HG02981 (cell line): ENCODE measurements at regions not wholly inside any gene's neighbourhood (a gene's known extent, or its start where the extent isn't known, plus 50 kb on each side); places are given as distances from the start of the nearest gene placed in this dataset.

ENCODE experiments used
- ATAC-seq: cut with Tn5 transposase; IDR thresholded peaks from one replicate; pipeline ENCODE4 v1.9.1; 2021; ENCODE audit warnings: mild to moderate bottlenecking, moderate library complexity; ENCODE audit not compliant: unreplicated experiment

DNA sequence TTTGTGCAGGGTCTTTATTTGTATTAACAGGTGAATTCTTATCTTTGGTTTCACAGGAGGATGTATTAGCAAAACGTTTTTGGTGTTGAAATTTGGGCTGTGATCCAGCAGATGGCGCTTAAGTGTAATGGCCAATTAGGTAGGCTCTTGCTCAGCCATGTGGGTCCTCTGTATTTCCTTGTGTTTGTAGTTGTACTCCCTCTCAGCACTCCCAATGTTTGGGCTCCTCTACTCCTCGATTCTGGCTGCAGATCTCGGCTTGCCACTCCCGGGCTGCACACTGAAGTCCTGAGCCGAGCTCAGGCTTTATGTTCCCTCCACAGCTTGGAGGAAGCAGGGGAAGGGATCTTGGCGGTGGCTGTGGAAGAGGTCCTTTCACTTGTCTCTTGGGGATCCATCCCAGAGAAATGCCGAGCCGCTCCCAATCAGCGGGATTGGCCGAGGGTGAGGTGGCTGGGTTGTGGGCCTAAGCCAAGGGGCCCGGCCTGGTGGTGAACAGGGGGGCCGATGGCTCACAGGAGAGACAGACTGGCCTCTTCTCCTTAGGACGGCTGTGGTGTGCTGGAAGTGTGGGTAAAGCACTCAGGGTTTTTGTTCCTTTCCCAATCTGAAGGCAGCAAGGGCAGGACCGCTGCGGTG, 133.7 kb downstream of the AEBP2 start:
- peak; percentile 64 for ATAC-seq

DNA sequence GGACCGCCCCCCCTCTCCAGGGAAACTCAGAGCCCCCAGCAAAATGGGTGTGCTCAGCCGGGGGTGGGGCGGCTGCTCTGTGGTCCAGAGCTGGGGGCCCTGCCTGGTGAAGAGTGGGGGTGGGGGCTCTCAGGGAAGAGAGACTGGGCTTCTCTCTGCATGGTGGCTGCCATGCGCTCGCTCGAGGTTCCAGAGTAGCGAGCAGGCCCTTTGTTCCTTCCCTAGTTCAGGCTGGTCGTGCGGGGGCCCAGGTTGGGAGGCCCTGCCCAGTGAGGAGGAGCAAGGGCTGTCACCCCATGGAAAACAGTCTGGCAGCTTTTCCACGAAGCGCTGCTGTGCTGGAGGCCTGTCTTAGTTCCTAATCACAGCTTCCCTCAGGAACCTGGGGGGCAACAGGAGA, 134.6 kb downstream of the AEBP2 start:
- ATAC-seq, result no peak

DNA sequence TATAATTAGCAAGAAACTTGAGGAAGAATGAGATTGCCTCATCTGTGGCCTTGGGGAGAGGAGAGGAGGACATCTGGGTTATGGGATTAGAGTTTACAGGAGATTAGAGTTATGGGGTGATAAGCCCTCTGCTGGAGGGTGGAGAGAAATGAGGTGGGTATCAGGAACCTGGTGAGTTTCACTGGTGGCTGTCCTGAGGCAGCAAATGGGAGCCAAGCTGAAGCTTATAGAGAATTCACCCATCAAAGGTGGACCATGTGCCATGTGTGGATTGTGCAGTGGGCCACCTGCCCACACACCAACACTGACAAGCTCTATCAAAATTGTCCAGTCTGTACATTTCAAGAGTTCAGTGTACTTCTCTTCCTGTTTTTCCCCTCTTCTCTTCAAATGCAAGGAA, 135.3 kb downstream of the AEBP2 start:
- ATAC-seq, result no peak

DNA sequence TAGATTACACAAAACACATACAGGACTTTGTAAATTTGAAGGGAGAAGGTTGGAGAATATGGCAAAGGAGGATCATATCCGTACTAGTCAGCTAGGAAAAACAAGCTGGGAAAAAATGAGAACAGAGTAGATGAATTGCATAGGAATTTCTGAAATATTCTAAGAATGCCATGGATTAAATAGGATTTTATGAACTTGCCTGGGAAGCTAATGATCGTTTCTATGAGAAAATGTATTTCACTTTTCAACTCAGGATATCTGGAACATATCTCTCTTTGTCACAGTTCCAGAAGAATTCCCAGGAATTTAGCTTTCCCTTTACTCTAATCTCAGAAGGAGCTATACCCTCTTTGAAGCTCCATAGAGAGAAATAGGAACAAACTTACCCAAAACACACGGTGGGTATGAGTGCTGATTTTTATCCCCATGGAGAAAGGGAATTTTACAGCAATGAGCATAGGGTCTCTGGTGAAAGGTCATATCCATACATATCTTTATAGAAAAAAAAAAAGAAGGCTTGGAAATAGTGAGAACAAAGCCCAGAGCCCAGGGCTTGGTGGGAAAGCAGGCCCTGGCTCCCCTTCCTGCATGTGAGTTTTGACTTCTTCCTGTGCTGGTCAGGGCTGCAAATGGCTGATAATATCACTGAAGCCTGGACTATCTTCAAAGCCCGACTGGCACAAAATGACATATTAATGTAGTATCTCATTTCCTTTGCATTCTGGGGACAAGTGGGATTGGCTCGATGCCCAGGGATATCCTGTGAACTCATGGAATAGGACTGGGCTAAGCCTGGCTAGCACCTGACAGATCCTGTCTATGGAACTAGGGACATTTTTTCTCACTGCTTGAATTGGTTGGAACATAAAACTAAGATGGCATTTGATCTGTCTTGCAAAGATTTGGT, 136.3 kb downstream of the AEBP2 start:
- no peak for ATAC-seq

DNA sequence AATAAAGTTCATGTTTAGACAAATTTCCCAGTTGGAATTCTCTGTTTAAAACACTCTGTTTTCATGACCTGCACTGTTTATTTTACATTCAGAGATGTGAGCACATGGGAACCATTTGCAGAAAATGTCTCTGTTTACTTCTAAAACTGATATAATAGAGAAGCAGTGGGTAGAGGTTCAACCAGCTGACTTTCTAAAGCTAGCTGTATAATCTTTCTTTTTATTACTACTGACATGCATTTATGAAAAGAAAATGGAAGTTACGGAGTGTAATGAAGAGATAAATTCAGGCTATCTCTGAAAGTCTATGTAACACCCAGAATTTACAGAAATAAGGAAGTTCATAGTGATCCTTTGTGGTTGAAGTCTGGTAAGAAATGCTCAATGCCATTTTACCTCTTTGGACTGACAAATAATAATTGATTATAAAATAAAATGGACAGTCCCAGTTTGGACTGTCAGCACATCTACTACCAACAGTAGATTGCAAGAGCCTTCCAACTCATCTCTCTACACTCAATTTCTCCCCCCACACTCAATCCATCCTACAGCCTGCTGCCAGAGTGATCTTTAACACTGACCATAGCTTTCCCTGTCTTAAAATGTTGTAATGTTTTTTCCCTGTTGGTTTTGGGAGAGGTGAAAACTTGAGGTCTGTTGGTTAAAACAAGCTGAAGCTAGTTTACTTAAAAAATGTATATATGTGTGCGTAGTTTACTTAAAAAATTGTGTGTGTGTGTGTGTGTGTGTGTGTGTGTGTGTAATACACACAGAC, 137.4 kb downstream of the AEBP2 start:
- ATAC-seq, result no peak

DNA sequence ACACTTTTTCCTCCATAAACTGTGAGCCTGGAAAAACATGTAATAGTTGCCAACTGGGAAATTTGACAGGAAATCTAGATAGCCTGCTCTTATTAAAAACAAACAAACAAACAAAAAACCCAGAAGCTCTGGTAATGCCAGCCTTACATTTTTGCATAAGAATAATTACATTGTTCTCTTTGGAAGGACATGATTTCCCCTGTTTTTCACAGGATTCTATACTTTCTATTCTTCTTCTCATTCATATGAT, 137.9 kb downstream of the AEBP2 start:
- ATAC-seq, result no peak

DNA sequence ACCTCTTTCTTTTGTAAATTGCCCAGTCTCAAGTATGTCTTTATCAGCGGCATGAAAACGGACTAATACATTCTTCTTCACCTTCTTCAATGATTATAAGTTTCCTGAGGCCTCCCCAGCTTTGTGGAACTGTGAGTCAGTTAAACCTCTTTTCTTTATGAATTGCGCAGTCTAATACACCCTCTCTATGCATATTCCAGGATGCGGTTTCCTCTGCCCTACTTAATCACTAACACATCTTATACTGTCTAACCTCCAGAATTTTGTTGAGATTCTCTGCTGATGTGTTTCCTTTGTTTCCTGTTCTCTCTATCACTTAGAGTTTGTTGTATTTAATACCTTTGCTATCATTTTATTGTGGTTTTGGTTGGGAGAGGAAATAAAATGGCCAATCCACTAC, 145.4 kb downstream of the AEBP2 start:
- no peak for ATAC-seq

DNA sequence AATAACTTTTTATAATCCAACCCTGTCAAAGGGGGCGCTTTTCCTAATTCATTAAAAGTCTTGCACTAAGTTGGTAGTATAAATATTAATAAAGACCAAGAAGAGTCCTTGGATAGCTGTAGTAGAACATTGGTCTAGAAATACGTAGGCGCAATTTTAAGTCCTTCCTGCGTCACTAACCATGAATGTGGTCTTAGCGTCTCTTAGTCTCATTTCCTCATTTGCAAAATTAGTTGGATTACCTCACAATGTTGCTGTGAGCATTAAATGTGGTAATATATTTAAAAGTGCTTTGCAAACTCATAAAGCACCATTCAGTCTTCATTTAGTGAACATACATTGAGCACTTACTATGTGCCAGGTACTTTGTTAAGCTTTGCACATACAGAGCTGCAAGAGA, 149.7 kb downstream of the AEBP2 start:
- no peak for ATAC-seq

DNA sequence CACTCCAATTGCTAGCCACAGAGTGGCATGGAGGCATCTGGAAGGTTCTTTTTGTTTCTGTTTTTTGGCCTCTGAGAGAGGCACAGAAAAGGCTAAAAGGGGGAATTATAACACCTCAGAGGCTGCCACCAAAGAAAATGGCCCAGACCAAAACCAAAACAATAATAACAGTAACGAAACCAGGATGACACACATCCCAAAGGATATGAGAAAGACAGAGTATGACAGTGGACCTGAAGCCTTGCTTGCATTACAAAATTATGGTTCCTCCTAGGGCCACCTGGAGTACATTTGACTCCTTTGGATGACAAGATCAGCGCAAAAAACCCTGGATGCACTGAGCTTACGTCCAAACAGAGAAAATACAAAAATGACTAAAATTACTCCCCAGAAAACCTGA, 152.7 kb downstream of the AEBP2 start:
- no peak for ATAC-seq

DNA sequence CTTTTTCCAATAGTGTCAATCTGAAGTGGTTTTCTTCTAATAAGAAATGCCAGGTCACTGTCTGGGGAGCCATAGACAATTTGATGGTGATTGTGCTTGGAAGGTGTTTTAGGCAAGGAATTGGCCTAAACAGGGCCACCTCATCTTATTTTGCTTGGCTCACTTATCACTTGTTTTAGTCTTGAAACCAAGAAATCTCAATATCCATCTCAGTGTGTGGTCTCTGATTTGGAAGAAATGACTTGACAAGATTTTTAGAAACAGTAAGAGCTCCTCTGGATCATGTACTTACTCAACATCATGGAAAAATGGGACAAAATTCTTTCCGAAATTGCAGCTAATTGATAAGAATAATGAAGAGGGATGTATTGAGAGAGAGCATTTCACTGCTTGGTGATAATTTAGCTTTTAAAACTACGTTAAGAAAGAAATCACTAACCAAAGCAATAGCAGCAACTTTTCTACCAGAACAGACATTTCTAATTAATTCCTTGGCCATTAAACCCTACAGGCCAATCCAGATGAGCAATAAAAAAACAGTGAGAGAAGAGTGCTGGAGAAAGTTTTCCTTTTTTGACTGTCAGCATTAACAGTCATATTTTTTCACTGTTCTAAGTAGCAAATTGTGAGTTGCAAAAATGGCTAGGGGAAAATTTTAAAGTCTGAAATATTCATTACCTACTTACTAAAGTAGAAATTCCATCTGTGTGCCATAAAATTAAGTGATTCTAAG, 157.3 kb downstream of the AEBP2 start:
- no peak for ATAC-seq

DNA sequence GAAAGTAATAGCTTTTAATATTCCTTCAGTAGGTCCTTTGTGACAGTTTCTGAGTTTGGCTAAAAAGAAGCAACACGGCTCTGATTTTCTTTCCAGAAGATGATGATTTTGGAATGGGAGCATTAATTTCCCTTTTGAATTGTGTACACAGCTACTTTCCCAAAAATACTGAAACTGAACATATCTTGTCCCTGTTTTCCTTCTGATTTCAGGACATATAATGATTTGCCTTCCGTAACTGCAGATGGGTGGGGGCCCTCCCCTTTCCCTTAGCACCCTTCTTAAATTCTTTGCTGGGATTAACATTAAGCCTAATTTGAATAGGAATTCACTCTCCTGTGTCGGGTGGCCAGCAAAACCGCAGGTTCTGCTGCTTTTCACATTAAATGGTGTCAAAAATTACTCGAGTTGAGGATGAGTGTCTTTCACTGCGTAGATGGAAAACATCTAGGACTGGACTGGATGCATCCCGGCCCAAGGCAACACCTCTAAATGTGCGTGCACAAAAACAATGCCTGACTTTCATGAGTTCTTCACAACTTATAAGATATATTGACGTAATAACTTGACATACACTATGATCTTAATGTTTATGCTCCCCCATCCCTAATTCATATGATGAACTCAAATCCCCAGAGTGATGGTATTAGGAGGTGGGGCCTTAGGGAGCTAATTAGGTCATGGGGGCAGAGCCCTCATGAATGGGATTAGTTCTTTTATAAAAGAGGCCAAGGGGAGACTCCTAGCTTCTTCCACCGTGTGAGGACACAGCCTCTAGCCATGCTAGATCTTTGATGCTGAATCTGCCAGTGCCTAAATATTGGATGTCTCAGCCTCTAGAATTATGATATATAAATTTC, 158.1 kb downstream of the AEBP2 start:
- ATAC-seq, result no peak

DNA sequence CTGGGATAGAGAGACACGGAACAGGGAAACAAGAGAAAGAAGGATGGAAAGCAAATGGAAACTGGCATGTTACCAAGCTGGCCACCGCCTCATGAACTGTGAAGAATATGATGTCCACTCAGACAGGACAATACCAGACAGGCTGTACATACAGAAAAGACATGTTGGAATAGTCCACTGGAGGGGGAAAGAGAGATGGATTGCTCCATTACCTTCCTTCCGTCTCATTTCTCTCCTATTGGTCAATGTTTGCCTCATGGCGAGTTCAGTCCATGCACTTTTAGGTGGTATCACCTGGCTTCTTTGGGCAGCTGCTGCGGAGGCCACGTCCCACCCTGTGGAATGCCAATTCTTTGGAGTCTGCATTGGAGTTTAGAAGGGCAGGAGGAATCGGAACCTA, 166.4 kb downstream of the AEBP2 start:
- ATAC-seq, result no peak

DNA sequence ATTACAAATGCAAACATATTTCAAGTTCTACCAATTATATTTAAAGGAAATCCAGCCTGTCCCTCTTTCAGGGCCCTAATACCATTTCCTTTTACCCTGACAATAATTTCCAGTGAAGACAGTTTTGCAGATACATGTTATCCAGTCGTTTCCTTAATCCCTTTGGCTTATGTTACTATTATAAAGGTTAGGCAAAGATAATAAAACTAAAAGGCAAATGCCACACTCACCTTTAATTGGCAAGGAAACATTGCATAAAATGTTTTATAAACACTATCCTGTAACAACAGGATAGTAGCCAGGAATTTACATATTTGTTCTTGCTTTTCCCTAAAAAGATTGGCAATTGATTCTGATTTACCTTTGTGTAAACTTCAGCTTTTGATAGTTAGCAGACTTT, 168.7 kb downstream of the AEBP2 start:
- no peak for ATAC-seq

DNA sequence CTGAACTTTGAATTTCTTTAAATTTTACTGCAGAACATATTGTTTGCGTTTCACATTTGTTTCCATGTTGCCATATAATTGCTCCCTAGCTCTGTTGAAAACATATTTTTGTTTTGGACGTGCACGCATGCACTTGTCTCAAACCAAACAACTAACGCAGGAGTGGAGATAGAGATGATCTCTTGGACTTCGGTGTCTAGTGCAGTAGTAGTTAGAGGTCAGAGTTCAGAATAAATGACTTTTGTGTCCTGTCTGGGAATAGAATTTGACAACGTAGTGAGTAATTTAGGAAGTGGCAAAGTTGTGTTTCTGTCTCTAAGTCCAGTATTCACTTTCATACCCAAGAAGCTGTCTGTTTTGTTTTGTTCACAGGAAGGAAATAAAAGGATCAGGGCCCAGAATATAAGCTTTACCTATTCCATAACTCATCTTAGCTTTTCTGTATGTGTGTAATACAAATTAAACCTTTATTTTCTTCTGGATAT, 173.8 kb downstream of the AEBP2 start:
- no peak for ATAC-seq

DNA sequence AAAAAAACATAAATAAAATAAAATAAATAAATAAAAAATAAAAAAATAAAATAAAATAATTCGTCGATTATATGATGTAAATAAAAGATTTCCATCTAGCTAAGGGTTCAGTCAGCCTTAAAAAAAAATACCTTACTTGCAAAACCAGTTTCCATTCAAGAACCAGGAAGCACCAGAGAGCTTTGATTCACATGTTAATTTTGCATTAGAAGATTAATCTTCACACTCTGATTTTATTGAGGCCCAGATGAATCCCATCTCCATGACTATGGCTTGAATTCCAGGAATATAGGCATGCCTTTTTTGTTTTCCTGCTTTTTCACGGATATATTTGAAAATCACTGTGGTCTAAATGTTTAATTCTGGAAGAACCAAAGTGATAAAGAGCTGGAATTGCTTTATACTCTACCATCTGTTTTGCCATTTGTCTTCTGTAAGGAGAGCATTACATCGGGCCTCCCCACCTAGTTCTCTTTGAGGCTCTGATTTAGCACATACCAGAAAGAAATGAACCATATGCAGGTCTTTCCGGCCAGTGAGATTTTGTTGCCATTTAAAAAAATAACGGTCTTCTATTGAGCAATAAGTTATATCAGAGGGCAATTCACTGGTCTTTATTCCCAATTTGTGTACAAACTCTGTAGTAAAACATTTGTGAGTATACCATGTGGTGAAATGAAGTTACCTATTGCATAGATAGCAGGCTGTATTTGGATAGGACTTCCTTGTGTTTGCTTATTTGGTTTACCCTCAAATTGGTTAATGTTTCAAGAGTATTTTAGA, 175.5 kb downstream of the AEBP2 start:
- ATAC-seq, result no peak

DNA sequence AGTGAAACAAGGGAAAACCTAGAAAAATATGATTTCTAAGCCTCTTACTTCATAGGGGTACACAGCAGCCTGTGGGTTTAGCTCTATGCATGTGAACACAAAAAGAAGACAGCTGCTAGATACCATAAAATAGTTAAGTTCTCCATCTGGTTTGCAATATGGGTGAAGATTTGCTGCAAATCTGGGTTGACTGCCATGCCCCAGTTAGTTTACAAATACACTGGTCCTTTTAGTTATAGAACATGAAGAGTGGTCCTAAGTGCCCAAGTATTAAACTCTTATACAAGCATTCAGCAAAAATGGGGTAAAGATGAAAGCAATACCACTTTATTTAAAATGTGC, 176.1 kb downstream of the AEBP2 start:
- ATAC-seq, result no peak

DNA sequence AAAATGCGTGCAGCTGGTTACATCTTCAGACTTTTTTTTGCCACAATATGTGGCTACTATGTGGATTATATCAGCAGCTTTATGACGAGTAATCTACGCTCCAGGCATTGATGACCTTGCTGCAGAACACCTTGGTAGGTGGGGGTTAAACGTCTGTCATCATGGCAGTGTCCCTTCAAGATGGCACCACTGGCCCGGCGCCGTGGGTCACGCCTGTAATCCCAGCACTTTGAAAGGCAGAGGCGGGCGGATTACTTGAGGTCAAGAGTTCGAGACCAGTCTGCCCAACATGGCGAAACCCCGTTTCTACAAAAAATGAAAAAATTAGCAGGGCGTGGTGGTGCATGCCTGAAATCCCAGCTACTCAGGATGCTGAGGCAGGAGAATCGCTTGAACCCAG, 177.5 kb downstream of the AEBP2 start:
- no peak for ATAC-seq

DNA sequence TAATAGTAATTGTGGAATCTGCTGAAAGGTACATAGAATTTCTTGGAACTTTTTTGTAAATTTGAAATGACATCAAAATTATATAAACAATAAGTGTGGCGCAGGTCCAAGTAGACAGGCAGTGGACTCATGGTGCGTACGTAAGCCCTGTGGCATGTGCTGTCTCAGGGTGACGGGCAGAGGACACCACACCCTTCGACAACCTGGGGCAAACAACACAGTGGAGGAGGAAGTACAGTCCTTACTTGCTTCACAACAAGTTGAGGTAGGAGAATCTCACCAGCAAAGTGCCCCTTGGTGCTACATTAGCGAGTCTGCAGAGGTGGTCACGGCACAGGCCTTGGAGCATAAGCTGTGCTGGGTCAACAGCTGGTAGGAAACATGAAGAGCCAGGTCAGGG, 180.9 kb downstream of the AEBP2 start:
- no peak for ATAC-seq

DNA sequence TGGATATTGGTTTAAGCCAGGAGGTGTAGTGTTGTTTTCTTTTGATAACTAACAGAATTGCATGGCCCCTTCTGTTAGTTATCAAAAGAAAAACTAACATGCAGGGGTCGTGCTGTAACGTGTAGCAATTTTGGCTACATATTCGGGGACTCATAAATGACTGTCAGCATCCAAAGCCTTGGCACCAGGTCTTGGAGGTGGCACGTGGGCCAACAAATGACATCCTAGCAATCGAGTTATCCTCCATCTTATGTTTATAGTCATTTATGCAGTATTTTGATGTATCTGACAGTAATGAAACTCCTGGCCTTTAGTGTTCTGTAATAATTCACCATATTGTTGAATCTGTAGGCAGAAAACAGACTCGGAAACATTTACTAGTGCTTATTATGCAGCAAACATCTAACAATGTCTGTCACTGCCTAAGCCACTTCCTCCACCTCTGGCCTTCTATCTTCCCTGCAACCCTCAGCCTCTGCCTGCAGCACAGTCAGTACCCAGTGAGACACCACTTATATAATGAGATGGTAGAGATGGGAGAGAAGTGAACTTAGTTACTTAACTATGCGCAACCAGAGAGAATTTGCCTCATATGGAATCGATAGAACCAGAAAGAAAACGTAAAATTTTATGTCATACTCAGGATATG, 184.6 kb downstream of the AEBP2 start:
- no peak for ATAC-seq
